Hypothalamus (tissue), 51 donors: ENCODE measurements at regions not wholly inside any gene's neighbourhood (a gene's known extent, or its start where the extent isn't known, plus 50 kb on each side); places are given as distances from the start of the nearest gene placed in this dataset.

Experiments
- DNase-seq, 51 donors: peaks; one replicate each; lab custom pipeline; 2025; lab: John Stamatoyannopoulos, UW

GRCh38 chr16:65672960-65673359 lies 551.1 kb upstream of the CDH11 start:
- DNase-seq: no peak

- no peak for DNase-seq
Observed at GRCh38 chr16:65671071-65671470, 549.2 kb upstream of the CDH11 start.

DNA sequence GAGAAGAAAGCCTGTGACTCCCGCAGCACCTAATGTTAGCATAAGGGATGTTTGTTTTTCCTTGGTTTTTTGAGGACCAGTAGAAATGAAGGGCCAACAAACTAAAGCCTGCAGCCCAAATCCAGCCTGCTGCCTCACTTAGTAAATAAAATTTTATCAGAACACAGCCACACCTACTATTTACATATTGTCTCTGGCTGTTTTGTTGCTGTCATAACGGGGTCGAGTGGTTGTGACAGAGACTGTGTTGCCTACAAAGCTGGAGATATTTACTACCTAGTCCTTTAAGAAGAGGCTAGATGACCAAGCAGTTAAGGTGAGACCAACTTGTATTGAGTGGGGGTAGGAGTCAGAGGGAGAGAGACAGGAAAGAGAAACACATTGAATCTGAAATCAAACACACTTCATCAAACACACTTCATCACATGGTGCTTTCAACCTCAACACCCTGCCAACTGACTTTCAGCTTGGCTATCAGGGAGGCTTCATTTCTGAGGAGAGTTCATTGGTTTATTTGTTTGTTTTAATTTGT lies 546.3 kb upstream of the CDH11 start:
- DNase-seq: no peak

DNA sequence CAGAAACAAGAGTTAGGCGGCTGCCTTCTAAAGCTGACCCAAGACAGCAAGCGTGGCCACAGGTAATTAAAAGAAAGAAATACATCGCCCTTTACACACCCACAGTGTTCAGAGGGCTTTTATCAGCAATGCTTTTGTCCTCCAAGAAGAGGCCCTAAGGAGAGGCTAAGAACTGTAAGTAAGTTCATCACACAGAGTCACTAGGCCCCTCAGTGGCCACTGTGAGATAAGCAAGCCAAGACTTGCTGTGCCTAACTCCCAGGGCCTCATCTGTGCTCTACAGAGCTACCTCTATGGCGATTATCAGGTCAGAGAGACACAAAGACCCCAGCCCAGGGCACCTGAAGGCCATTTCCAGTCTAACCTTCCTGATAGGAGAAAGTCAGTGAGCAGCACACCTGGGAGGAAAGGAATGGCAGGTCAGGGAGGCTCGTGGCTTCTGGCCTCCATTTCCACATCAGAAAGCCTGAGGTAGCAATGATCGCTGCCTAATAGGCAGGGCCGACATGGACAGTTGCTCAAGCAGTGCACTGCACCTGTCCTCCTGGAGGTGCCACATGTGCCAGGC lies 545.2 kb upstream of the CDH11 start:
- DNase-seq: peak in 3 of 51 donors; percentile 1 to 2 (median 1)

DNA sequence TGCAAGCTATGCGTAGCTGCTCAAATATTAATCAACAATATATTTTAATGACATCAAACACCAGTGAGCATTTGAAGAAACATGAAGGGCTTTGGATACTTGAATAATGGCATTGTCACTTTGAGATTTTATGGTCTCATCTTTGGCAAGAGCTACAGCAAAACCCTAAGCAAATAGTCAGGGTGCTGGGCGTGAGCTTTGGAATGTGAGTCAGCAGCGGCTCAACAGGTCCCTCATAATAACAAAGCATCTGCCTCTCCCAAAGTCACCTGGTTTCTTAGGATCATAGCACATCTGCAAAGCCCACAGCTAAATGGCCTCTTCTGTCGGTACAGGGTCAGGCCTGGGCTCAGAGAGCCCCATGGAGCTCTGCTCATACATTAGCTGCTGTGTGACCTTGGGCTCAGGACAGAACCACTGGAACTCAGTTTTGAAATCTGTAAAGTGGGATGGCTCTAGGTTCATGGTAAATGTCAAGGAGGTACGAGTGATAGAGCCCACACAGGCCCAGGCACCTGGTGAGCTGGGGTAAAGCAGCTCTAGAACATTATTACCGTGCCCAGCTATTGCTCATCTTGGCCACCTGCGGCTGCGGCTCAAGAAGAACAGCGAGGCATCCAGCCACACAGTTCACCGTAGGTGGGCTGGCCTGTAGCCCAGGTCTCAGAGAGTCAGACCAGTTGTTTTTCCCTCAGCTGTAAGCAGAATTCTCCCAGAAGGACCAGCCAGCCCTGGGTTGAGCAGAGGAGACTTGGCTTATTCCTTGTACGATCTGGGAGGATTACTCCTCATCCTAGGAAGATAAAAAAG lies 544.5 kb upstream of the CDH11 start:
- DNase-seq: no peak

DNA sequence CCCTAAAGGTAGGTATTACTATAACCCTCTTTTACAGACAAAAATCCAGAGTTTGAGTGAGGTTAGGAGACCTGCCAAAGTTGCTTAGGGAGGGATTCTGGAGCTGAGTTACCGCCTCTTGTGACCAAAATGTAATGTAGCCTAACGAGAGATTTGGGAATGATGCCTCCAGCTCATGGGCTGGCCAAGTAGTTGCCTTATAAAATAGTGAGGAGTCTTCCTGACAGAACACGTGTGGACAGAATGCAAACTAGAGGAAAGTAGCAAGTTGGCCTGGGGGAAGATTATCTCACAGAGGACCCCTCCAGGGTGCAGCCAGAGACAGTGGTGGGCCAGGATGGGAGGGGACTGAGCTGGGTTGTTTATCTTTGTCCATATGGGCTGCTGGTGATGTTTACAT lies 543.7 kb upstream of the CDH11 start:
- no peak for DNase-seq

DNA sequence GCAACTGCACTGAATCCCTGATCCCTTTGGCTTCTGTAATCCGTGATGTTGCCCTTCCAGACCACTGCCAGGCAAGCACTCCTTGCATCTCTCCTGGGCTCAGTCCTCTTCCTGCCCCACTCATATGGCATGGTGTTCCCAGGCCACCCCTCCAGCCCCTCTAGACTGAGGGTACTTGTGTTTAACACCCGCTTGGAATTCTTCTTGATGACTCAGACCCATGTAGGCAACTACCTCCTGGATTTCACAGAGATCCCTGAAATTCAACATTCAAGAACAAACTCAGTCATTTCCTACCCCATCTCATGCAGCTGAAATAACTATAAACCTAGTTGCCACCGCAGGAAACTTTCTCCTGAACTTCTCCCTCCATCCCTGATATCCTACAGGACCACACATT lies 541.9 kb upstream of the CDH11 start:
- DNase-seq: no peak

GRCh38 chr16:65662256-65662655 lies 540.4 kb upstream of the CDH11 start:
- DNase-seq: no peak

DNA sequence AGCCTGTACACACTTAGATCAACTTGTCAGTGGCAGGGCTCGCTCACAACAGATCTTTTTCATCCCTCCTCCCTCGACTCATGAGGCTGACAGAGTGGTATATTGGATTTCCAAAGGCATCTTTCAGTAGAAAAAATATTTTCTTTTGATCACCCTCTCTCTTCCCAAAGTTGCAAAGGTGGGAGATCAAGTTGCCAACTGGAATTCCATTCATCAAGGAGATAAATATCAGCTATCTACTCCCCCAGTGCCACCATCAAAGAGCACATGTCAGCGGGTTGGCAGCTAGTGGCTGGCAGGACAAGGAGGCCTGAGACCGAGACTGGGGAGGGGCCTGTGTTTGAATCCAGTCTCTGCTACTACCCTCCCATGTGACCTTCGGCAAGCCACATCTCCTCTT lies 539.7 kb upstream of the CDH11 start:
- no peak for DNase-seq

DNA sequence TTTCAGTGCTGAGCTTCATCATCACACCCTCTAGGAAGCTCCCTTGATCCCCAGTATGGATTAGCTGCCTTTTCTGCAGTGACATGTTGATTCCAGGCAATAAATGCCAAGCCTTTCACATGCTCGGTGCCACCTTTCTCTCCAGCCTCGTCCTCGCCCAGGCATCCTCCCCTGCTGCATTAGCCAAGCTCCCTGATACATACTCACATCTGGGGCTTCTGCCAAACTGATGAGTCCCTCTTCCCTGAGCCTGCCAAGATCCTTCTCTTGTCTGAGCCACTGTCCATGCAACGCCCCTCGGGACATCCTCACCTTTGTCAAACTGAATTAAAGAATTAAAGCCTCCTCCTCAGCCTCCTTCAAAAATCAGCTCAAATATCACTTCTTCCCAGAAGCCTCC lies 538.5 kb upstream of the CDH11 start:
- DNase-seq: peak in 1 of 51 donors; percentile 32

DNA sequence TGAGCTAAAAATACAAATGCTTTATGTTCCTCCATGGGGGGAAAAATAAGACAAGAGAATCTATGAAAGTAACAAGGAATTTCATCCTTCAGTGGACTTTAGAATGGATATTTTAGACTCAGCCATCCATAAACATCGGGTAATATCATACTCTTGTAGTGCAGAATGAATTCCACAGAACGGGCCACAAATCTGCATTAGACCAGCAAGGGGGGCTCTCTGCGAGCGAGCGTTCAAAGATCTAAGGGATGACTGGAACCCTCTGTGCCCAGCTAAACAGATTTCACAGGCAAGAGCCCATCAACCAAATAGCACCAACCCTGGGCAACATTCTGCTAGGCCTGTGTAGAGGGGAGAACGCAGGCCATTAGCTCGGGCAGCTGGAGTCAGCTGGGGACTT lies 537.9 kb upstream of the CDH11 start:
- DNase-seq: no peak

DNA sequence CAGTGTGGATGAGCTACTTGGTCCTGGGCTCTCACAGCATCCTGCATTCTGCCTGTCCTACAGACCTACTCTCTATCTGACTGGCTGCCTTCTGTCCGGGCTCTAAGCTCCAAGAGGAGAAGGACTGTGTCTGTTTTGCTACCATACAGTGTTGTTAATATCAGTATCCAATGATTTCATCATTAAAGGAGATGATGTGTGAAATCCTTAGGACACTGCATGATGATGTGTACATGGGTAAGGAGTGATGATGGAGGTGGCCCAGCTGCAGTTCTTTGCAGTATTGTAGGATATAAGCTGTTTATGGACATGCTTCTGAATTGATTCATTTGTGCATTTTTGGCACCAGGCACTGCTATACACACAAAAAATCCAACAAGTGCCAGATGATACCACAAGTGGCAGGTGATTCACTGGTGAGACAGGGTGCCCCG lies 536.9 kb upstream of the CDH11 start:
- no peak for DNase-seq

GRCh38 chr16:65658349-65658748 lies 536.5 kb upstream of the CDH11 start:
- no peak for DNase-seq

DNA sequence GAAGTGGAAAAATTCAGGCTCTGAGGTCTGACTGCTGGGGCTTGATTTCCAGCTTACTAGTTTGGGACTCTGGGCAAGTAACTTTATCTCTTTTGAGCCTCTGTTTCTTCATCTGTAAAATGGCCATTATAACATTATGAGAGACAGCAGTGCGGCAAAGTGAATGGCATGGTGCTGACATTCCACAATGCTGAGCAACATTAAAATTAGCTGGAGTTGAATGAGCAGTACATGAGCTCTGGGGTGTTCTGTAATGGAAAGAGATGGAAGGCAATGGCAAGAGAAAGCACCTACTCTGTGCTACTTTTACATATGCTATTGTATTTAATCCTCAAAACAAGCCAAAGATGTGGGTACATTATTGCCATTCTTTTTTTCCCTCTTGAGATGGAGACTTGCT lies 535.7 kb upstream of the CDH11 start:
- DNase-seq: no peak

DNA sequence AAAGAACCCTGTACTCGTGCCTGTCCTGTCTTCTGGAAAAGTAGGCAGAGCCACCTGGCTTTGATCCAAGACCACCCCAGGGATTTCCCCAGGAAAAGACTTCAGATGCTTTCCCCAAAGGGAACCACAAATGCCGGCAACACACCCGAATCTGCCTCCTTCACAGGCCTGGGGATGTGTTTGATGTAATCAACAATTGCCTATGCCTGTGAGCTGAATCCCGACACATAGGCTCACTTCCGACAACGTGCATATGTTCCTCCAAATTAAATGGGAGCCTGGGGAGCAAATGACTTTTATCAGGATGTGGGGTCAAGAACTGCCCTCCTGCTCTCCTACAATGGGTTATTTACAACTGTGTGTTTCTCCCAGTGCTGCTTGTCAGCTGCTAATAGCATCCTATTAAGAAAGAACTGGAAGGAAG lies 535.2 kb upstream of the CDH11 start:
- DNase-seq: no peak

DNA sequence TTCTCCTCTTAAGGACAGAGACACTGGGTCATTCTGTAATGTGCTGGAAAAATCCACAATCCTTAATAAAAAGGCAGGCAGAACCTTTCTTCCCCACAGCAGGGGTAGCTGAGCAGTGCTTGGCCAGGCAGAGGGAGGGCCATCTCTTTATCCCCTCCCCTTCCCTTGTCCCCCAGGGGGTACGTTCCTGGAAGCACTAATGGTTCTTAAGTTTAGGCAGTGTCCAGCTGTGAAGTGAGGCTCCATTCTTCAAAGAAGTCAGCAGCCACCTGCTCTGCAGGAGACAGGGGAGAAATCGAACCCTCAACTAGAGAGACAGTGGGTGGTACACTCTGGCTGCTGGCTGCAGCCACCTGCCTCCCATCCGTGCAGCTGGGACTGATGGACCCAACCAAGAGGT lies 533.9 kb upstream of the CDH11 start:
- no peak for DNase-seq

DNA sequence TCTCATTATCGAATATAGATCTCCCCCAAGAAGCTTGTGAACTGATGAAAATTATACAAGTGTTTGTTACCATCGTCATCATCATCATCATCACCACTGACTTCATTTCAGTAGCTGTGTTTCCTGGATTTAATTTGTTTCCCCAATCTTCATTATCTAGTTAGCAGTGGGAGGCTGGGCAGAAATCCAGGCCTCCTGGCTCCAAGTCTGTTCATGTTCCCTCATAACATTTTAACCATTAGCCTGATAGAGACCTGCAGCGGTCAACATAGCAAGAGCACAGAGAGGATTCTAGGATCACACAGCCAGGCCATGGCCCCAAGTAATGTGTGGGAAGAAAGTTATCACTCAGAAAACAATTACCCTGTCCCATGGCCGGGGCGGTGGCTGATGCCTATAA lies 526.2 kb upstream of the CDH11 start:
- no peak for DNase-seq

- no peak for DNase-seq
Observed at GRCh38 chr16:65644821-65645220, 523.0 kb upstream of the CDH11 start.

DNA sequence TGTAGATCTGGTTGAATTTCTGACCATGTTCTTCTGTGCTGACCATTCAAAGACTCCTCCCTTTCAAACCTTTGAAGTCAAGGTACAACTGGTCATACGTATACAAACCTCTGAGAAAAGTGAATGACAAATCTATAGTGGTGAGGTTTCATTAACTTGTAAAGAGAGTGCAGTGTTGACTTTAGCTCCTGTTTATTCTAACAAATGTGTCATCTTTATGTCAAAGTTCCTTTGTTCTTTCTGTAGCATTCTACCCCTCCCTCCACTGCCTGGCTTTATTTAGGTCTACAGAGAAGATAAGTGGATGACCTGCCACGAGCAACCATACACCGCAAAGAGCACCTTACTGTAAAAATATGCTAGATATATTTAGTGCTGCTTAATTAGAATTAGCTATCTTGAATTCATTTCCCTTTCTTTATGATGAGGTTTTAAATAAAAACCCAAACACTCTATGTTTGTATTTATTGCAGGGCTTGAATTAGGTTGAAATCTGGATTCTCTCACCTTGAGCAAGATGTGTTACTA lies 520.0 kb upstream of the CDH11 start:
- no peak for DNase-seq

- DNase-seq: no peak
Observed at GRCh38 chr16:65641049-65641761, 519.3 kb upstream of the CDH11 start.

DNA sequence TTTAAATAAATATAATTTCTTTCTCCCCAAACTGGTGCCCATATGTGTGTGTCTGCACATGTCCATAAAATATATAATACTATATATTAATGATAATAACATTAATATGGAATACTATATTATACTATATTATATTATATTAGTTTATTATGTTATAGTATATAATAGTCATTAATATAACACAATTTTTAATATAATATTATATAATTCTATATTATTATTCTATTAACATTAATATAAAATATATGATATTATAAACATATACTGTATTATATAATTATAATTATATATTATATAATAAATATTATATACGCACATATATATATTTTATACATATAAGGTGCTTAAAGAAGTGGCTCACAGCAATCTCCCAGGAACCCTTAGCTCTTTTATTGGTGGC lies 513.0 kb upstream of the CDH11 start:
- no peak for DNase-seq
